HG03354 (cell line): ENCODE measurements at regions not wholly inside any gene's neighbourhood (a gene's known extent, or its start where the extent isn't known, plus 50 kb on each side); places are given as distances from the start of the nearest gene placed in this dataset.
"Not testable (repeated sequence)": the region's sequence is repeated elsewhere in the genome, so short reads cannot be mapped to it uniquely, and the experiment has no call there.

Source experiments
- ATAC-seq: cut with Tn5 transposase; IDR thresholded peaks from one replicate; pipeline ENCODE4 v1.9.1; 2021; ENCODE audit warnings: mild to moderate bottlenecking; ENCODE audit not compliant: unreplicated experiment, poor library complexity, severe bottlenecking

GRCh38 chr9:40939201-40939887 is 189.1 kb downstream of the FOXD4L6 start:
- not testable (repeated sequence) for ATAC-seq

GRCh38 chr9:40935336-40935735 is 193.1 kb downstream of the FOXD4L6 start:
- ATAC-seq: no peak

- not testable (repeated sequence) for ATAC-seq
Measured at GRCh38 chr9:40934480-40934879, 194.0 kb downstream of the FOXD4L6 start.

- ATAC-seq: not testable (repeated sequence)
Measured at GRCh38 chr9:40930426-40930825, 198.1 kb downstream of the FOXD4L6 start.

GRCh38 chr9:40929488-40929845 is 199.0 kb downstream of the FOXD4L6 start:
- not testable (repeated sequence) for ATAC-seq

- ATAC-seq: no peak
Measured at GRCh38 chr9:40928803-40929487, 199.5 kb downstream of the FOXD4L6 start.

- no peak for ATAC-seq
Measured at GRCh38 chr9:40927851-40928802, 200.4 kb downstream of the FOXD4L6 start.

- no peak for ATAC-seq
Measured at GRCh38 chr9:40927260-40927631, 201.2 kb downstream of the FOXD4L6 start.

GRCh38 chr9:40926404-40927259 is 201.8 kb downstream of the FOXD4L6 start:
- ATAC-seq: no peak

- no peak for ATAC-seq
Measured at GRCh38 chr9:40925149-40925548, 203.3 kb downstream of the FOXD4L6 start.

GRCh38 chr9:40916399-40916783 is 212.1 kb downstream of the FOXD4L6 start:
- ATAC-seq: not testable (repeated sequence)

GRCh38 chr9:40915660-40916398 is 212.7 kb downstream of the FOXD4L6 start:
- ATAC-seq: not testable (repeated sequence)

GRCh38 chr9:40914772-40915659 is 213.5 kb downstream of the FOXD4L6 start:
- ATAC-seq: no peak

GRCh38 chr9:40913928-40914673 is 214.4 kb downstream of the FOXD4L6 start:
- ATAC-seq: no peak

- ATAC-seq: no peak
Measured at GRCh38 chr9:40913096-40913719, 215.3 kb downstream of the FOXD4L6 start.

- ATAC-seq: not testable (repeated sequence)
Measured at GRCh38 chr9:40912679-40913078, 215.8 kb downstream of the FOXD4L6 start.

GRCh38 chr9:40911647-40912046 is 216.8 kb downstream of the FOXD4L6 start:
- no peak for ATAC-seq
